IMR-90 (cell line): ENCODE measurements at regions not wholly inside any gene's neighbourhood (a gene's known extent, or its start where the extent isn't known, plus 50 kb on each side); places are given as distances from the start of the nearest gene placed in this dataset.

Experiments used
- ATAC-seq: fragments of 200-7000 bp; cut with Tn5 transposase; 2 replicates; pipeline ENCODE4 v1.9.1; 2020; ENCODE audit warnings: low read depth, mild to moderate bottlenecking, moderate library complexity
- BruUV-seq: library from RNA; stranded (reverse); fragments of 400-500 nt; replicated peaks from 2 replicates; lab custom pipeline; 2021; lab: Mats Ljungman, UMichigan
- CTCF ChIA-PET: fragments of 300-600 bp; formaldehyde crosslinking; extraction: SDS; loops from one replicate; lab custom pipeline; 2021; ENCODE audit warnings: antibody characterized with exemption; lab: Yijun Ruan, JAX
- POLR2A ChIA-PET: fragments of 300-600 bp; sonication (Branson Sonifier 250); formaldehyde crosslinking; loops from one replicate; lab custom pipeline; 2022; ENCODE audit warnings: antibody characterized with exemption; ENCODE audit not compliant: unreplicated experiment; lab: Charles Lee
- DNase-seq: peaks from one replicate; pipeline ENCODE4 v3.0.0; 2013
- H2AFZ ChIP-seq: replicated peaks from 2 replicates; pipeline ENCODE3; 2013; ENCODE audit warnings: low read length, mild to moderate bottlenecking; ENCODE audit not compliant: poor library complexity
- H2AK5ac ChIP-seq: 2 replicates; pipeline ENCODE4 v1.6.1; 2013; ENCODE audit warnings: low read depth, low read length, inconsistent platforms
- H2AK9ac ChIP-seq: replicated peaks from 2 replicates; pipeline ENCODE3; 2013; ENCODE audit warnings: mild to moderate bottlenecking, low read depth, low read length, moderate library complexity; ENCODE audit not compliant: poor library complexity
- H2BK120ac ChIP-seq: 2 replicates; pipeline ENCODE4 v1.6.1; 2013; ENCODE audit warnings: low read depth, low read length, inconsistent platforms
- H2BK15ac ChIP-seq: 3 replicates; pipeline ENCODE4 v1.6.1; 2013; ENCODE audit warnings: low read depth, low read length, inconsistent platforms
- H2BK20ac ChIP-seq: 2 replicates; pipeline ENCODE4 v1.6.1; 2013; ENCODE audit warnings: low read depth, mild to moderate bottlenecking, inconsistent platforms, low read length, moderate library complexity
- H2BK5ac ChIP-seq: 2 replicates; pipeline ENCODE4 v1.6.1; 2013; ENCODE audit warnings: mild to moderate bottlenecking, low read depth, low read length, inconsistent platforms; ENCODE audit not compliant: poor library complexity, severe bottlenecking
- H3K14ac ChIP-seq: replicated peaks from 2 replicates; pipeline ENCODE4 v1.6.1; 2013; ENCODE audit warnings: low read depth, low read length, inconsistent platforms
- H3K18ac ChIP-seq: 2 replicates; pipeline ENCODE4 v1.6.1; 2013; ENCODE audit warnings: low read depth, low read length, control low read depth
- H3K23ac ChIP-seq: 2 replicates; pipeline ENCODE4 v1.6.1; 2013; ENCODE audit warnings: low read depth, low read length, inconsistent platforms
- H3K27ac ChIP-seq: 2 replicates; pipeline ENCODE4 v1.5.1; 2013; ENCODE audit warnings: mild to moderate bottlenecking, control low read depth, low read length; ENCODE audit not compliant: insufficient read depth
- H3K27me3 ChIP-seq: 2 replicates; pipeline ENCODE4 v1.6.1; 2013; ENCODE audit warnings: low read length; ENCODE audit not compliant: control insufficient read depth, insufficient read depth
- H3K36me3 ChIP-seq: 2 replicates; pipeline ENCODE4 v1.6.1; 2013; ENCODE audit warnings: low read length, mixed read lengths; ENCODE audit not compliant: control insufficient read depth, insufficient read depth
- H3K4ac ChIP-seq: 2 replicates; pipeline ENCODE4 v1.6.1; 2013; ENCODE audit warnings: low read depth, low read length, inconsistent platforms
- H3K4me1 ChIP-seq: 2 replicates; pipeline ENCODE4 v1.6.1; 2013; ENCODE audit warnings: low read length, mixed read lengths; ENCODE audit not compliant: control insufficient read depth, insufficient read depth
- H3K4me2 ChIP-seq: 2 replicates; pipeline ENCODE4 v1.6.1; 2013; ENCODE audit warnings: low read depth, mild to moderate bottlenecking, control low read depth, low read length, moderate library complexity
- H3K4me3 ChIP-seq: 2 replicates; pipeline ENCODE4 v1.5.1; 2013; ENCODE audit warnings: low read depth, mild to moderate bottlenecking, control low read depth, low read length, moderate library complexity; ENCODE audit not compliant: insufficient read depth
- H3K56ac ChIP-seq: 2 replicates; pipeline ENCODE4 v1.6.1; 2013; ENCODE audit warnings: low read length, inconsistent platforms; ENCODE audit not compliant: insufficient read depth; ENCODE audit errors: extremely low read depth
- H3K79me1 ChIP-seq, 2 experiments: 2 replicates each; pipeline ENCODE4 v1.6.1; 2013; ENCODE audit warnings: low read length in 2 of 2, inconsistent platforms in 1 of 2, low read depth in 1 of 2
- H3K9ac ChIP-seq: 2 replicates; pipeline ENCODE4 v1.6.1; 2013; ENCODE audit warnings: low read depth, low read length, control low read depth
- H3K9me1 ChIP-seq: 2 replicates; pipeline ENCODE4 v1.6.1; 2013; ENCODE audit warnings: low read length, inconsistent platforms; ENCODE audit not compliant: insufficient read depth
- H3K9me3 ChIP-seq: 2 replicates; pipeline ENCODE4 v1.6.1; 2013; ENCODE audit warnings: low read length; ENCODE audit not compliant: control insufficient read depth, insufficient read depth
- H4K20me1 ChIP-seq: 2 replicates; pipeline ENCODE4 v1.6.1; 2013; ENCODE audit warnings: low read length, inconsistent platforms; ENCODE audit not compliant: insufficient read depth
- H4K5ac ChIP-seq: 2 replicates; pipeline ENCODE4 v1.6.1; 2013; ENCODE audit warnings: mild to moderate bottlenecking, low read depth, low read length, control low read depth
- H4K8ac ChIP-seq, 2 experiments: 2 replicates each; pipeline ENCODE4 v1.6.1; 2013; ENCODE audit warnings: low read depth in 2 of 2, low read length in 2 of 2, control low read depth in 1 of 2, inconsistent platforms in 1 of 2
- H4K91ac ChIP-seq: 2 replicates; pipeline ENCODE4 v1.6.1; 2013; ENCODE audit warnings: low read depth, low read length, inconsistent platforms; ENCODE audit not compliant: insufficient read depth
- BHLHE40 ChIP-seq: fragments of 150-350 bp; IDR thresholded peaks from 2 replicates; pipeline ENCODE4 v1.6.1; 2016; ENCODE audit warnings: mild to moderate bottlenecking, low read depth, low read length
- CEBPB ChIP-seq: IDR thresholded peaks from 2 replicates; pipeline ENCODE4 v1.6.1; 2012; ENCODE audit warnings: low read depth, low read length, improper control_type of control experiment
- FOS ChIP-seq: fragments of 150-350 bp; IDR thresholded peaks from 2 replicates; pipeline ENCODE4 v1.6.1; 2016; ENCODE audit warnings: low read depth, low read length
- MAFK ChIP-seq: IDR thresholded peaks from 2 replicates; pipeline ENCODE4 v1.6.1; 2012; ENCODE audit warnings: low read depth, low read length, improper control_type of control experiment
- MAZ ChIP-seq: IDR thresholded peaks from 2 replicates; pipeline ENCODE4 v1.6.1; 2012; ENCODE audit warnings: low read depth, mild to moderate bottlenecking, low read length, improper control_type of control experiment, moderate library complexity, borderline replicate concordance
- MXI1 ChIP-seq: IDR thresholded peaks from 2 replicates; pipeline ENCODE4 v1.6.1; 2012; ENCODE audit warnings: low read depth, mild to moderate bottlenecking, low read length, moderate library complexity, borderline replicate concordance
- NFE2L2 ChIP-seq: fragments of 150-350 bp; IDR thresholded peaks from 2 replicates; pipeline ENCODE4 v1.6.1; 2016; ENCODE audit warnings: low read depth, mild to moderate bottlenecking, low read length
- POLR2A ChIP-seq: IDR thresholded peaks from 2 replicates; pipeline ENCODE4 v1.6.1; 2012; ENCODE audit warnings: mild to moderate bottlenecking, low read depth, low read length
- RAD21 ChIP-seq: IDR thresholded peaks from 2 replicates; pipeline ENCODE4 v1.6.1; 2012; ENCODE audit warnings: low read length, improper control_type of control experiment
- RCOR1 ChIP-seq: IDR thresholded peaks from 2 replicates; pipeline ENCODE4 v1.6.1; 2012; ENCODE audit warnings: mild to moderate bottlenecking, low read length, improper control_type of control experiment; ENCODE audit not compliant: insufficient replicate concordance
- RFX5 ChIP-seq: IDR thresholded peaks from 2 replicates; pipeline ENCODE4 v1.8.0; 2012; ENCODE audit warnings: low read depth, mild to moderate bottlenecking, low read length, moderate library complexity
- SMC3 ChIP-seq: fragments of 150-350 bp; IDR thresholded peaks from 2 replicates; pipeline ENCODE4 v1.6.1; 2016; ENCODE audit warnings: low read depth, mild to moderate bottlenecking, antibody characterized with exemption, low read length, moderate library complexity
- WGBS, 2 experiments: methylation state at CpG; one replicate each; pipeline versions ENCODE4 v1.1.5 to v1.1.7; 2013; ENCODE audit warnings: missing lambda C conversion rate in 2 of 2; ENCODE audit not compliant: insufficient read length in 1 of 2; ENCODE audit errors: extremely low coverage in 2 of 2; 5-methylcytosine and 5-hydroxymethylcytosine counted together
- dilution Hi-C: fragments of 300-500 bp; cut with HindIII; formaldehyde crosslinking; loops from one replicate; pipeline ENCODE4 v1.14.3; 2018; ENCODE audit warnings: low sequenced_read_pairs; ENCODE audit not compliant: unreplicated experiment
- in situ Hi-C: fragments of 300-500 bp; cut with MboI; formaldehyde crosslinking; loops from 3 replicates; pipeline ENCODE4 v1.14.3; 2019; ENCODE audit warnings: low sequenced_read_pairs, inconsistent platforms, mixed read lengths
- intact Hi-C: fragments of 100-400 bp; cut with micrococcal nuclease; formaldehyde crosslinking; loops from 2 replicates; pipeline ENCODE4 v1.10.0; 2022
- TF ChIP-seq, protein P1 (sequence below): fragments of 150-350 bp; IDR thresholded peaks from 2 replicates; pipeline ENCODE4 v1.6.1; 2017; ENCODE audit warnings: mild to moderate bottlenecking, antibody characterized with exemption, low read length, low read depth
- TF ChIP-seq, protein P2 (sequence below): conservative IDR thresholded peaks from 2 replicates; pipeline ENCODE4 v1.5.1; 2012; ENCODE audit warnings: mild to moderate bottlenecking, low read depth, low read length, improper control_type of control experiment

- no peaks in the 10 kb centered on the region for H3K36me3 ChIP-seq
- H2BK5ac ChIP-seq, result no peak overlapping the region
- no peak overlapping the region for H2BK120ac ChIP-seq
- H3K4me2 ChIP-seq, result no peak overlapping the region
- no peak overlapping the region for H3K4ac ChIP-seq
- TF ChIP-seq FOS, result no peak
- TF ChIP-seq NFE2L2, result no peak
- no peak for TF ChIP-seq MXI1
- TF ChIP-seq, protein P1, sequence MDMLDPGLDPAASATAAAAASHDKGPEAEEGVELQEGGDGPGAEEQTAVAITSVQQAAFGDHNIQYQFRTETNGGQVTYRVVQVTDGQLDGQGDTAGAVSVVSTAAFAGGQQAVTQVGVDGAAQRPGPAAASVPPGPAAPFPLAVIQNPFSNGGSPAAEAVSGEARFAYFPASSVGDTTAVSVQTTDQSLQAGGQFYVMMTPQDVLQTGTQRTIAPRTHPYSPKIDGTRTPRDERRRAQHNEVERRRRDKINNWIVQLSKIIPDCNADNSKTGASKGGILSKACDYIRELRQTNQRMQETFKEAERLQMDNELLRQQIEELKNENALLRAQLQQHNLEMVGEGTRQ, result no peak
- no peak for TF ChIP-seq POLR2A
- no peak for TF ChIP-seq CEBPB
- TF ChIP-seq MAFK, result no peak
- TF ChIP-seq BHLHE40, result no peak
- no peak for TF ChIP-seq RAD21
- TF ChIP-seq RFX5, result no peak
- TF ChIP-seq RCOR1, result no peak
- TF ChIP-seq MAZ, result no peak
- TF ChIP-seq SMC3, result no peak
- TF ChIP-seq, protein P2, sequence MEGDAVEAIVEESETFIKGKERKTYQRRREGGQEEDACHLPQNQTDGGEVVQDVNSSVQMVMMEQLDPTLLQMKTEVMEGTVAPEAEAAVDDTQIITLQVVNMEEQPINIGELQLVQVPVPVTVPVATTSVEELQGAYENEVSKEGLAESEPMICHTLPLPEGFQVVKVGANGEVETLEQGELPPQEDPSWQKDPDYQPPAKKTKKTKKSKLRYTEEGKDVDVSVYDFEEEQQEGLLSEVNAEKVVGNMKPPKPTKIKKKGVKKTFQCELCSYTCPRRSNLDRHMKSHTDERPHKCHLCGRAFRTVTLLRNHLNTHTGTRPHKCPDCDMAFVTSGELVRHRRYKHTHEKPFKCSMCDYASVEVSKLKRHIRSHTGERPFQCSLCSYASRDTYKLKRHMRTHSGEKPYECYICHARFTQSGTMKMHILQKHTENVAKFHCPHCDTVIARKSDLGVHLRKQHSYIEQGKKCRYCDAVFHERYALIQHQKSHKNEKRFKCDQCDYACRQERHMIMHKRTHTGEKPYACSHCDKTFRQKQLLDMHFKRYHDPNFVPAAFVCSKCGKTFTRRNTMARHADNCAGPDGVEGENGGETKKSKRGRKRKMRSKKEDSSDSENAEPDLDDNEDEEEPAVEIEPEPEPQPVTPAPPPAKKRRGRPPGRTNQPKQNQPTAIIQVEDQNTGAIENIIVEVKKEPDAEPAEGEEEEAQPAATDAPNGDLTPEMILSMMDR, result no peak
- H2BK15ac ChIP-seq, result no peak overlapping the region
- H3K27me3 ChIP-seq, result no peaks in the 10 kb centered on the region; the same call in 1 of the 2 replicates
- H2AFZ ChIP-seq, result no peak overlapping the region
- H3K79me1 ChIP-seq, result no peaks in the 10 kb centered on the region
- in situ Hi-C loops (no loop called here), intact Hi-C loops (no loop called here), dilution Hi-C loops (no loop called here)
- no peak for ATAC-seq
- H3K9me3 ChIP-seq, result no peaks in the 10 kb centered on the region
- CTCF ChIA-PET, result no interaction called here
- no peak overlapping the region for H3K18ac ChIP-seq
- H4K5ac ChIP-seq, result no peak overlapping the region
- H3K27ac ChIP-seq, result no peak overlapping the region
- H4K8ac ChIP-seq, result no peak overlapping the region
- H3K9ac ChIP-seq, result no peak overlapping the region
- H2AK5ac ChIP-seq, result no peak overlapping the region
- no peak overlapping the region for H3K23ac ChIP-seq
- no peaks in the 10 kb centered on the region for H4K20me1 ChIP-seq
- H2BK20ac ChIP-seq, result no peak overlapping the region
- POLR2A ChIA-PET, result no interaction called here
- H3K4me3 ChIP-seq, result no peak overlapping the region
- no peaks in the 10 kb centered on the region for H3K4me1 ChIP-seq
- no peak overlapping the region for H3K56ac ChIP-seq
- no peak overlapping the region for H3K14ac ChIP-seq
- H4K91ac ChIP-seq, result no peak overlapping the region
- no TSS peak for BruUV-seq
- H2AK9ac ChIP-seq, result no peak overlapping the region
- no peaks in the 10 kb centered on the region for H3K9me1 ChIP-seq
- no CpG with 5 or more reads among the region's 3 CpGs for WGBS, 2 experiments
- DNase-seq, result no peak
Observed at GRCh38 chr4:55762819-55763218, 56.8 kb upstream of the EXOC1L start.
